GM18870 (cell line): ENCODE measurements at regions not wholly inside any gene's neighbourhood (a gene's known extent, or its start where the extent isn't known, plus 50 kb on each side); places are given as distances from the start of the nearest gene placed in this dataset.

Experiments used
- ATAC-seq: cut with Tn5 transposase; IDR thresholded peaks from one replicate; pipeline ENCODE4 v1.9.1; 2021; ENCODE audit warnings: moderate library complexity; ENCODE audit not compliant: unreplicated experiment

GRCh38 chr12:73321776-73322175 is 1049.6 kb downstream of the TRHDE start:
- no peak for ATAC-seq

- no peak for ATAC-seq
These were observed 1058.6 kb downstream of the TRHDE start for GRCh38 chr12:73330584-73331351.

DNA sequence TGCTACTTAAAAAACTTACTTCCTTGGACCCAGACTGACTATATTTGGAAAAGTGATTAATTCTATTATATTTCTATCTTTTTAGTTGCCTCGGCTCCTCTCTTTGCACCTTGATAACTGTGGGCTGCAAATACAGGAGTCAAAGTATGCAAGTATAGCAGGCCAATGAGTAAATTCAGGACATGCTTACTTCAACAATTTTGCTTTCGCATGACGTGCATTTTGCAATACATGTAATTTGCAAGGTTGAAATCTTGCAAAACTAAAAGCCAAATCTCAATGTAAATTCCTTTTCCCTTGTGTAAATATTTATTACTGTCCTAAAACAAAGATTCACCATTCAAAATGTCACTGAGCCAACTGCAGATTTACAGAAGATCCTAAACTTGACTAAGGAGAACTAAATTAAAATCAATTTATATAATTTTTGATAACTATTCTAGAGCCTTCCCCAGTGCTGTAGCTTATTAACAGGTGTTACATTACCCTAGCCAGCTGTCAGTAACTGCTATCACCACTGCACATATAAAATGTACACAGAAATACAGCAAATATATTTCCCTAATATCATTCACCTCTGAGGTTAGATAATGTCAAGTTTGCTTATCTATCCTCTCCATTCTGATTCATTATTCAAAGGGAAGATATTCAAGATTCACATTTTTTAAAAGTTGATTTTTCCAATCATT is 1069.5 kb downstream of the TRHDE start:
- ATAC-seq, result no peak

DNA sequence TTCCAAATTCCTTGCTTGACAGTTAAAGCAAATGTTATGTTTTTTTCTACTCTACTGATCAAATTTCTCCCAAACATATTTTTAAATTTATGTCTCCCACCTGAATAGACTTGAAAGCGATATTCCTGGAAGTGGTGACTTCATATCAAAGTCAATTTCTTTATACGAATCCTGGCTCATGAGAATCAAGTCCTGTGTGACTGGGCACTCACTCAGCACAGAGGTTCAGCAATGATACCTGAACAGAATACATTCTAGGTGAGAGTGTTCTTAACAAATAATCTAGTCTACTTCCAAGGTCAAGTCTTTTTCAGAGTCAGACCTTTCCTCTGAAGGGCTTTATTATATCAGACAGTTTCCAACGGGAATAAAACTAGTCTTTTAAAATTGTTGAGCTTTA is 1070.6 kb downstream of the TRHDE start:
- no peak for ATAC-seq

- ATAC-seq, result no peak
These were observed 1080.7 kb downstream of the TRHDE start for GRCh38 chr12:73352826-73353225.

DNA sequence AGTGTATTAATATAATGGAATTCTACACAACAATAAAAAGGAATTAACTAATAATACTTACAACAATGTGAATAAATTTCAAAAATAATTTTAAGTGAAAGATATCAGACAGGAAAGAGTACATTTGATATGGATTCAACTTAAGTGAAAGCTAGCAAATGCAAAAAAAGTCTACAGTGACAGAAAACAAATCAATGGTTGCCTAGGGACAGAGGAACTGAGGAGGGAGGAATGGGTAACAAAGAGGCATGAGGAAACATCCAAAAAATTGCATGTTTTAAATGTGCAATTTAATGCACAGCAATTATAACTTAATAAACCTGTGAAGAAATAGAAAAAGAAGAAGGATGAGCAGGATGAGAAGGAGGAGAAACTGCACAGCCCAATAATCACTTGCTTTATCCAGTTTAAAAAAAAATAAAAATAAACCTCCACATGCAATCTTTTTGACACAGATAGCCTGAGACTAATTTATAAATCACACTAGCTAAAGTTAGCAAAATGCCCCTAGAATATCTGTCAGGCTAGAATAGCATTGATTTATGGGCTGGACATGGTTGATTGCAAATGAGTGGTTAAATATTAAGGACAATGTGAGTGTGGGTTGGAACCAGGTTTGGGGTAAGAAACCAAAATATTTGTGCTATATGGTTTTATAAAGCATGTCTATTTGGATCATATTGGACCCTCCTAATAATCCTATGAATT is 1089.1 kb downstream of the TRHDE start:
- ATAC-seq, result no peak

DNA sequence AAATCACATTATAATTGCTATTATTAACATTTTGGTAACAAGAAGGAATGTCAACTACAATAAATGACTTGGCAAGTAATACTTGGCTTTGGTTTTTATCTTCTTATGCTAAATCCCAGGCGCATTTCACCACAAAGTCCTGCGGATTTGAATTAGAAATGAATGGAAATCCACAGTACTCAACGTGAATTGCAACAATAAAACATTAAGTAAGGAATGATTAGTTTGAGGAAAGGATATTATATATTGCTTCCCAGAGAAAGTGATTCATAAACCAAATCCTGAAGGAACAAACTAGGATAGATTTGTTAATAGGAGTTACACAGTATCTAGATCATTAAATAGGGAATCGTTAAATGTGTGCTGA is 1089.7 kb downstream of the TRHDE start:
- ATAC-seq, result no peak

GRCh38 chr12:73362666-73363065 is 1090.5 kb downstream of the TRHDE start:
- no peak for ATAC-seq

DNA sequence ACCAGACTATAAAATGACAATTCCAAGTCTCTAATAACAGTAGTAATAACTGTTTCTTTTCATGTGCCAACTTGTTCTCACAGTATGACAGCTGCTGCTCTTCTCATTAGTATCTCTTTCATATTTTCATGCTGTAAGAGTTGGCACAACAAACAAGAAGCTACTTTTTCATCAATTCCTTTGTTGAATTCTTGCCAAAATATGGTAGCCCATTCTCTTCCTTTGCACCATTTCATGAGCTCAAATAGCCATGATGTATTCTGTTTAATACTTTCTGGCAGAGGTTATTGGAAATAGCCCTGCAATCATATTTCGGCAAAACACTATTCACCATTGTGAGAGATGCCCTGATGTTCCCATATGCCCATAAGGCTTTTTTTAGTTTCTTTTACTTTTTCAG is 1100.7 kb downstream of the TRHDE start:
- ATAC-seq, result no peak

DNA sequence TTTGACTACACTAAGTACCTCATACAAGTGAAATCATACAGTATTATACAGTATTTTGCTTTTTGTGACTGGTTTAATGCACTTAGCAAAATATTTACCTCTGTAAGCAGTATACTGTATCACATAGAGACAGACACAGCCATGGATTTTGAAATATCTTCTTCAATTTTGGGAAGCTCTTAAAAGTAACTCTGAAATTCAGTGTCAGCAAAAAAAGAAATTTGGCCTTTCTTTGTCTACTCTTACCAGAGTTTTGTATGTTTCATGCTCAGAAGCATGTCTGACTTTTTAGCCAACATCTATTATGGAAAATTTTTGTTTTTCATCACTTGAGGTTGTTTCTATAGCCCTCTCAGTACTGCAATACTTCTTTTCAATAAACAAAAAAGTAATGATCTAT is 1102.2 kb downstream of the TRHDE start:
- ATAC-seq, result no peak

DNA sequence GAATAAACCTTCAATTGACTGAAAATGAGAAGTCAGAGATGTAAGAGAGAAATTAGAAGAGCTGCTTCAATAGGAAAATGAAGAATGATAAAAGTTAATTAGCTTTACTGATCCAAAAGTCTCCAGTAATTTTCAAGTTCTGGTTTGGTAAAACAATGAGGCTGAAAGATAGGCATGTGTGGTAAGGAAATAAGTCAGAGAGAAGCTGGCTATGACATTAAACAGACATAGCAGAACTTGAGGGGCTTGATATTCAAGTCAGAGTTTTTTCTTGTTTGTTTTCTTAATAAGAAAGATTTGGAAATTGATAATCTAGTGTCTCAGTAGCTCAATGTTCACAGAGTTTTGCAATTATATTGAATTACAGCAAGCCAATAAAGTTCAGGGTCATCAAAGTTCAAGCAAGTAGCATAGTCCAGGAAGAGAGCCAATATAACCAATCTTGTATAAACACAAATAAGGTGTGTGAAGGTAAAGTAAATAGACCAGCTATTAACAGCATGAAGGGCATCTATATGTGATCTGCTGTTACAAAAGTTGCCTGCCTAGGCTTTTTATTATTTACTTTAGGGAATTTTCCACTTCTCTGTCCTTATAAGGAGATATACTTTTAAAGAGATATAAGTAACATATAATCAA is 1111.5 kb downstream of the TRHDE start:
- no peak for ATAC-seq

GRCh38 chr12:73384592-73384991 is 1112.4 kb downstream of the TRHDE start:
- no peak for ATAC-seq

GRCh38 chr12:73390261-73390660 is 1118.1 kb downstream of the TRHDE start:
- no peak for ATAC-seq

- no peak for ATAC-seq
These were observed 1124.6 kb upstream of the ATXN7L3B start for GRCh38 chr12:73413051-73413450.

DNA sequence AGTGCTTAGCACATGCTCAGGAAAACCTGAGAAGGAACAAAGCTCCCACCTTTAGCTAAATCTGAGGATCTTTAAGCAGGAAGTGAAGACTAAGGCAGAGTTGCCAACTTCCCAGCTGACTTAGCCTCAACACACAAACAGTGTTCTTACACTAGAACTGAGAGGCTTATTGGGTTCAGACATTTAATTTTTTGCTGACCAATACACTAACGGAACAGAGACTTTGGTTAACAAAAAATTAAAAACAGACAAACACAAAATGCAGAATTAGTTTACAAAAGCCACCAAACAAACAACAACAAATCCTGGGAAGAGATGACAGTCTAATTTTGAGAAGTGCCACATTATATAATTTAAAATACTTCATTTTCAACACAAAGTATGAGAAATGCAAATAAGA is 1123.7 kb upstream of the ATXN7L3B start:
- ATAC-seq, result no peak

DNA sequence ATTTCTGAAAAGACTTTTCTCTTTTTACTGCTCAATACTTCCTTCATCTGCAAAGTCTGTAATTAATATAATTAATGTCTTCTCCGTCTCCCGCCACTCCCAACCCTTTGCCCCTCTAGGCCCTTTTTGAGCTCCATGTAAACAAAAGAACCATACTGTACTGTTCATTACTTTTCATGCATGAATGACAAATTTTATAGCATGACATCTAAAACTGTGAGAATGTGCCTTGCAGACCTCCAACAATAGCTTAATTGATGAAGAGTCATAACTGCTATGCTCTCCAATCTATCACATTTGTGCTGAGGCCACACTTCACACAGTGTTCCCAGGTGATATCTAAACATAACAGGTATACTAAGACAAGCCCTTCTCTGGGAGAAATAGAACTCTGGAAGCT is 1122.7 kb upstream of the ATXN7L3B start:
- no peak for ATAC-seq

GRCh38 chr12:73418541-73418940 is 1119.1 kb upstream of the ATXN7L3B start:
- no peak for ATAC-seq

GRCh38 chr12:73421832-73422231 is 1115.8 kb upstream of the ATXN7L3B start:
- ATAC-seq, result peak; percentile 78

DNA sequence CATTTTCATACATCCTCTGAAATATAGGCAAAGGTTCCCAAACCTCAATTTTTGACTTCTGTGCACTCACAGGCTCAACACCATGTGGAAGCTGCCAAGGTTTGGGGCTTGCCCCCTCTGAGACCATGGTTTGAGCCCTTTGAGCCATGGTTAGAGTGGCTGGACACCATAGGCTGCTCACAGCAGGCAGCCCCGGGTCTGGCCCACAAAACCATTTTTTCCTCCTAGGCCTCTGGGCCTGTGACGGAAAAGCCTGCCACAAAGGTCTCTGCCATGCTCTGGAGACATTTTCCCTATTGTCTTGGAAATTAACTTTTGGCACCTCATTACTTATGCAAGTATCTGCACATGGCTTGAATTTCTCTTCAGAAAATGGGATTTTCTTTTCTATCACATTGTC is 1113.2 kb upstream of the ATXN7L3B start:
- no peak for ATAC-seq

DNA sequence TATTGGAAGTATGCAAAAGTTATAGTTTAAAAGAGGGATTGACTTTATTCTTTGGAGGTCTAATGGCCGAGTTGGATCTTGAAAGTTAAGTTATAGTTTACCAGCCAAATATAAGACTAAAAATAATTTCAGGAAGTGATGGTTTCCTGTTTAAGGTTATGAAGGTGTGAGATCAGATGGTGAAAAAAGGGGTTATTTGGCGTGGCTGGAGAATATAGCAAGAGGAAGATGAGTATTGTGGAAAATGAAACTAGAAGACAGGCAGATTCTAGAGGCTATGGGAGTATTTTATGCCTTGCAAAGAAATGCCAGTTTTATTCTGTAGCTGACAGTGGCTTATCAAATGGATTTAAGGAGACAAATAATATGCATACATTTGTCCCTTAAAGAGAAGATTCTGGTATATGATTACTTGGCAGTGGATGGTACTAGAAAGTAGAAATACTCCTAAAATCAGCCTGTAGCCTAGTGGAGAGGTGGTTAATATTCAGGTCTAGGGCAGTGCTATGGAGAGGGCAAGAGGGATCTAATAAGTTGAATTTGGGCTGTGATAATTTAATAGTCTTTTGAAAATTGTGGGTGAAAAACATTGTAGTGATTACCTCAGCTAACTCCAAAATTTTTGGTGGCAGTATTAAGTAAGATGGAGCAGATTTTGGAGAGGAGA is 1091.8 kb upstream of the ATXN7L3B start:
- peak; percentile 94 for ATAC-seq
